Posterior cingulate gyrus (tissue), 11 donors: ENCODE measurements at regions not wholly inside any gene's neighbourhood (a gene's known extent, or its start where the extent isn't known, plus 50 kb on each side); places are given as distances from the start of the nearest gene placed in this dataset.
"Not testable (repeated sequence)": the region's sequence is repeated elsewhere in the genome, so short reads cannot be mapped to it uniquely, and the experiment has no call there.

ENCODE experiments used
- DNase-seq, 10 donors: peaks; one replicate each; pipeline versions ENCODE4 v3.0.0 to v3.0.0-alpha.2; 2020 to 2021; ENCODE audit warnings: mixed read lengths in 3 of 10
- intact Hi-C: fragments of 100-400 bp; cut with DNase I; formaldehyde crosslinking; loops from one replicate; pipeline ENCODE4 v1.15.1; 2023

DNA sequence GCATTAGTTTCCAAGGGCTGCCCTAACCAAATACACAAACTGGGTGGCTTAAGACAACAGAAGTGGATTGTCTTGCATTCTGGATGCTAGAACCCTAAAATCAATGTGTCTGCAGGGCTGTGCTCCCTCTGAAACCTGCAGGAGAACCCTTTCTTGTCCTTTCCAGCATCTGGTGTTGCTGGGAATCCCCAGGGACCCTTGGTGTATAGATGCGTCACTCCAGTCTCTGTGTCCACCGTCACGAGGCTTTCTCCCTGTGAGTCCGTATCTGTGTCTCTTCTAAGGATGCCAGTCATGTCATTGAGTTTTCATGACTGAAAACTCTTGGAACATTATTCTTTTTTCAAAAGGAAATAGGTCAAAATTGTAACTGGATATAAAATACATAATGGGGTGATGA is 142.9 kb downstream of the RNASET2 start:
- intact Hi-C loops: no loop called here
- DNase-seq: no peak

DNA sequence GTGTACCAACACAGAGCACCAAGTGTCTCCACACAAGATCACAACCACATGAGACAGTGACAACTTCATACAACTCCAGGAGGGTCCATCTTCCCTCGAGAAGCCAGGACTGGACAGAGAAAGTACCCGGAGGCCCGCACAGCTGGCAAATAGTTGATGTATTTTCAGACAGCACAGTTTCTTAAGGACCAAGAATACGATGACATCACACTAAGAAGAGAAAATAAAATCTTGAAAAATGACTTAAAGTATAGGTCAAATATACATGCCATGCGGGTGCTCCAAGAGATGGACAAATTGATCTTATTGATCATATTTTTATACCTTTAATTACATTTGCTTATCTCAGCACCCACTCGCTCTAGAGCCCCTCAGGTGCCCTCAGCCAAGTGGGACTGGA is 145.5 kb downstream of the RNASET2 start:
- no peak for DNase-seq
- intact Hi-C loops: no loop called here

DNA sequence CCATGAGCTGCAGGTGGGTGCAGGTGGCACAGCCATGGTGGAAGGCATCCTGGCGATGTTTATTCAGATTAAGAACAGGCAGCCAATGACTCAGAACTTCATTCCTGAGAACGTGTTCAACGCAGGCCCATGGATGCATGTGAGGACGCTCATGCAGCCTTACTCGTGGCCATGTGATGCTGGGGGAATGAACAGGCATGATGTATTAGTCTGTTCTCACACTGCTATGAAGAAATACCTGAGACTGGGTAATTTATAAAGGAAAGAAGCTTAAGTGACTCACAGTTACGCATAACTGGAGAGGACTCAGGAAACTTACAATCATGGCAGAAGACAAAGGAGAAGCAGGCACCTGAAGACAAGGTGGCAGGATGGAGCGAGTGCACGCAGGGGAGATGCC is 146.6 kb downstream of the RNASET2 start:
- intact Hi-C loops: no loop called here
- no peak for DNase-seq

DNA sequence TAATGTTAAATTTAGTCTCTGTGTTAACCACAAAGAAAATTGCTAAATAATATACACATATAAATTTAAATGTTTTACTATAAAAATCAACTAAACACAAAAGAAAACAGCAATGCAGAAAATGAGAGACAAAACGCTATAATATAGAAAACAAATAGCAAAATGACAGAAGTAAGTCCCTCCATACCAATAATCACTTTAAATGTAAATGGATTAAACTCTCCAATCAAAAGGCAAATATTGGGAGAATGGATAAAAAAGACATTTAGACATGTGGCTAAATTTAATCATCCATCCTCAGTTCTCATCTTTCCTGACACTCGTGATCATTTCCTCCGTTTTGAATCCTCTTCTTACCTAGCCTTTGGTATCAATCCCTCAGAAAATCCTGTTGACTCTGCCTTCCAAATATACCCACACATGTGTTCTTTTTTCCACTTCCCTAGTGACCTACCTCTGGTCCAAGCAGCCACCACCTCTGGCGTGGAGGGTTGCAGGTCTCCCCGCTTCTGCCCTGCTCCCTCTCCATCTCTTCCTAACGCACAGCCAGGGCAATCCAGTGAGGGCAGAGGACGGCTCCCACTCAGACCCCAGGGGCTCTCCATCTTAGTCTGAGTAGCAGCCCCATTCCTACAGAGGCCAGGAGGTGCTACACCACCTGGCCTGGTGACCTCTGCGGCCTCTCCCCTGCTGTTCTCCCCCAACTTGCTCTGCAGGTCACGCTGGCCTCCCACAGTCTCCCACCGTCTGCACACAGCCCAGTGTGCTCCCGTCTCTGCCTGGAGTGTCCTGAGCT is 149.2 kb downstream of the RNASET2 start:
- DNase-seq: no peak
- intact Hi-C loops: no loop called here

DNA sequence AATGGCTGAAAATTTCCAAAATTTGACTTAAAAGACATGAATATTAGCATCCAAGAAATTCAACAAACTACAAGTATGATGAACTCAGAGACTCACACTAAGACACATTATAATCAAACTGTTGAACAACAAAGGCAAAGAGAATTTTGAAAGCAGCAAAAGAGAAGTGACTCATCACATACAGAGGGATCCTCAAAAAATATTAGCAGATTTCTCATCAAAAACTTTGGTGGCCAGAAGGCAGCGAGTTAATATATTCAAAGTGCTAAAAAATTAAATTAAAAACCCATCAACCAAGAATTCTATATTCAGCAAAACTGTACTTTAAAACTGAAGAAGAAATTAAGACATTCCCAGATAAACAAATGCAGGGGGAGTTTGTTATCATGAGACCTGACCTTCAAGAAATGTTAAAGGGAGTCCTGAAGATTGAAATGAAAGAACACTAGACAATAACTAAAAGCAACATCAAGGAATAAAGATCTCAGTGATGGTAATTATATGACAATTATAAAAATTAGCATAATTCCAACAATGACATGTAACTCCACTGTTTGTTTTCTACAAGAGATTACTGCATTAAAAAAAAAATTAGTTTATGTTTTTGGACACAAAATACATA is 150.0 kb downstream of the RNASET2 start:
- intact Hi-C loops: no loop called here
- no peak for DNase-seq

DNA sequence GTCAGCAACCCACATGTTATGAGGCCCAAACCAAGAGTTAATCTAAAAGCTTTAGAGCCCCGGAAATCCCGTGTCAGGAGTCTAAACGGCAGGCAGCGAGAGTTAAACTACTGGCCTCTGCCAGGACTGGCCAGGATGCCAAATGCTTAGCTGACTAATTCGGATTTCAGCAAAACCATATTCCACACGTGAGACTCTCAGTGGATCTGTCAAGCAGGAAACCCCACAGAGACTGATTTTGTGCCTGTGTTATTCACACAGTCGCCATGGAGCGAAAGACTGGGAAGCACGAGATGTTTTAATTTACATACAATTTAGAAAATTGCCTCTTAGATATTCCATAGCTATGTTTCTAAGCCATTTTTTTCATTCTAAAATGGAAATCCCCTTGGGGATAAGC is 152.9 kb downstream of the RNASET2 start:
- intact Hi-C loops: no loop called here
- DNase-seq: no peak

DNA sequence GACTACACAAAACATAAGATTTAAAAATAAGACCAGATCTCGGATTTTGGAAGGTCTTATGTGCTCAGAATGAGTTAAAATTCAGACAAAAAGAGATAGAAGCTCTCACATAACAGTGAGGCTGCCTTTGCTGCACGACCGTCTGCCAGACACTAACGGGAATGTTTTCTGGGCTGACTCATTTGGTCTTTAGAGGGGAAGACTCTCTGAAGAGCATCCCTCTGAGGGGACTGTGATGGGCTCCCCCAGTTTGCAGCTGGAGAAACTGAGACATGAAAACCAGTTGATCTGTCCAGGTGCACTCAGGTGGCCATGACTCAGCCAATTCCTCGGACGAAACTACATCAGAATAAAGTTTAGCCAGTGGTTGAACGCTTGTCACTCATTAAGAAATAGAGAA is 153.9 kb downstream of the RNASET2 start:
- DNase-seq: no peak
- intact Hi-C loops: no loop called here

DNA sequence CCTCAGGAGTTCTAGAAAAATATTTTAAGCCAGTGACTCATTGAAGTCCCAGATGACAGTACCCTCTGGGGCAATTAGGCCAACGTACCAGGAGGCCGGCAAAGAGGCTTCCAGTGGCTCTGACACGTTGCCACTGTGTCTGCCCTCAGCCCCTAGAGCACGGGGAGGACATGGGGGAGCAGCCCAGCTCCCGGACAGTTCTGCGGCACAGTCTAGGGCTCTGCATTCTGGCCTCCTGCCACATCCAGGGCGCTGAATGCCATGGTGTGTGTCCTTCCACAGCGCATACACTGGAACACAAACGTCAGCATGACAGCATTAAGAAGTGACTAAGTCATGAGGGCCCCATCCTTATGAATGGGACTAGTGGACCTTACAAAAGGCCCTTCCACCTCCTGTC is 156.2 kb downstream of the RNASET2 start:
- intact Hi-C loops: no loop called here

DNA sequence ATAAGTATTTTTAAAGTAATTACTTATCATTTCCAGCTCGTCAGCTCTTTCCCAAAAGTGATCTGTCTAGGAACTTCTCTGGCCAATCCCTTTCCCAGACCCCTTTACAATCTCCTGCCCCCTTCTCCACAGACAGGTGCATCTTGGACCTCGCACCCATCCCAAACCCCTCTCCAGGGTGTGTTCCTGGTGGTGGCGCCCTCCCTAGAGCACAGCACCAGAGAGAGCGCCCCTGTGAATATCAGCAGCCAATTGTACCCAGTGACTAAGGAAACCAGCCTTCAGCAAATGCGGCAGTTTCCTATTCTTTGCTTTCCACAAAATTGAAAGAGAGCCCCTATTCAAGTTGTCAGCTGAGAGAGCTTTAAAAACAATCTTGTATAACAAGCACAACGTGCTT is 157.7 kb downstream of the RNASET2 start:
- intact Hi-C loops: no loop called here

More for the DNA sequence above, 156.2 kb downstream of the RNASET2 start:
- peak in 1 of 10 donors; percentile 81 for DNase-seq

DNA sequence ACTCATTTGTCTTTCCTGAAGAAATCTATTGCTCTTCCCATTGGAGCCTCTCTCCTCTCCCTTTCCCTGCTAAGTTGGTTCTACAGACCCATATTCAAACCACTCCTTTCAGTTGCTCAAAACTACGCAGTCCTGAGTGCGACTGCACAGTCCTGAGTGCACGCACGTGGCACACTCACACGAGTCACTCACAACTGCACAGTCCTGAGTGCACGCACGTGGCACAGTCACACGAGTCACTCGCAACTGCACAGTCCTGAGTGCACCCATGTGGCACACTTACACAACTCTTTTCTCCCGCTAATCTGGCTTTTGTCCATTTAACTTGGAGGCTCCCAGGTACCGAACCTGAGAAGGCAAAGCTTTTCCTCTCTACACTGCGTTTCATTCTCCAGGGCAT is 159.7 kb downstream of the RNASET2 start:
- intact Hi-C loops: no loop called here
- DNase-seq: no peak

More for the DNA sequence above, 157.7 kb downstream of the RNASET2 start:
- no peak for DNase-seq

DNA sequence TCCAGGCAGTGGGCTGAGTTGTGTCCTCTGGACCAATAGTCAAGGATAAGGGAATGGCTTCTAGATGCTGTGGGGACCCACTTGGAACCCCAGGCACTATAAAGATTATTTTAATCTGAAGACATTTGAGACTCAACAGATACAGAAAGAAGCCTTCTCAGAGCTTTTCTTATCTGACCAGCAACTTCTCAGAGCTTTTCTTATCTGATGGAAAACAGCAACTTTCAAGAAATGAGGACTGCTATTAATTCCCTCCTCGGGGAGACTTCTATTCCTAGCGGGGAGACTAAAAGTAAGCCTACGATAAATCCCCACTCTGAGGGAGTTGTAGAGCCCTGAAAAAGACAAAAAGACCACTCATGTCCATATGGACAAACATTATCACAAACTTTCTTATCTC is 160.5 kb downstream of the RNASET2 start:
- DNase-seq: no peak
- intact Hi-C loops: no loop called here

DNA sequence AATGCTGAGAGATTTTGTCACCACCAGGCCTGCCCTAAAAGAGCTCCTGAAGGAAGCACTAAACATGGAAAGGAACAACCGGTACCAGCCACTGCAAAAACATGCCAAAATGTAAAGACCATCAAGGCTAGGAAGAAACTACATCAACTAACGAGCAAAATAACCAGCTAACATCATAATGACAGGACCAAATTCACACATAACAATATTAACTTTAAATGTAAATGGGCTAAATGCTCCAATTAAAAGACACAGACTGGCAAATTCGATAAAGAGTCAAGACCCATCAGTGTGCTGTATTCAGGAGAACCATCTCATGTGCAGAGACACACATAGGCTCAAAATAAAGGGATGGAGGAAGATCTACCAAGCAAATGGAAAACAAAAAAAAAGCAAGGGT is 163.8 kb upstream of the RPS6KA2 start:
- DNase-seq, intact Hi-C loops: not testable (repeated sequence)

DNA sequence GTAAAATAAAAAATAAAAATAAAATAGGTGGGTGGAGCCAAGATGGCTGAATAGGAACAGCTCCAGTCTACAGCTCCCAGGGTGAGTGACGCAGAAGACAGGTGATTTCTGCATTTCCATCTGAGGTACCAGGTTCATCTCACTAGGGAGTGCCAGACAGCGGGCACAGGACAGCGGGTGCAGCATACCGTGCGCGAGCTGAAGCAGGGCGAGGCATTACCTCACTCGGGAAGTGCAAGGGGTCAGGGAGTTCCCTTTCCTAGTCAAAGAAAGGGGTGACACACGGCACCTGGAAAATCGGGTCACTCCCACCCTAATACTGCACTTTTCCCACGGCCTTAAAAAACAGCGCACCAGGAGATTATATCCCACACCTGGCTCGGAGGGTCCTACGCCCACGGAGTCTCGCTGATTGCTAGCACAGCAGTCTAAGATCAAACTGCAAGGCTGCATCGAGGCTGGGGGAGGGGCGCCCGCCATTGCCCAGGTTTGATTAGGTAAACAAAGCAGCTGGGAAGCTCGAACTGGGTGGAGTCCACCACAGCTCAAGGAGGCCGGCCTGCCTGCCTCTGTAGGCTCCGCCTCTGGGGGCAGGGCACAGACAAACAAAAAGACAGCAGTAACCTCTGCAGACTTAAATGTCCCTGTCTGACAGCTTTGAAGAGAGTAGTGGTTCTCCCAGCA is 161.9 kb upstream of the RPS6KA2 start:
- not testable (repeated sequence) for DNase-seq
- intact Hi-C loops: loop anchor here (5.0 kb wide), 1 partner anchor 163 kb away; no protein-coding TSS in a partner anchor

DNA sequence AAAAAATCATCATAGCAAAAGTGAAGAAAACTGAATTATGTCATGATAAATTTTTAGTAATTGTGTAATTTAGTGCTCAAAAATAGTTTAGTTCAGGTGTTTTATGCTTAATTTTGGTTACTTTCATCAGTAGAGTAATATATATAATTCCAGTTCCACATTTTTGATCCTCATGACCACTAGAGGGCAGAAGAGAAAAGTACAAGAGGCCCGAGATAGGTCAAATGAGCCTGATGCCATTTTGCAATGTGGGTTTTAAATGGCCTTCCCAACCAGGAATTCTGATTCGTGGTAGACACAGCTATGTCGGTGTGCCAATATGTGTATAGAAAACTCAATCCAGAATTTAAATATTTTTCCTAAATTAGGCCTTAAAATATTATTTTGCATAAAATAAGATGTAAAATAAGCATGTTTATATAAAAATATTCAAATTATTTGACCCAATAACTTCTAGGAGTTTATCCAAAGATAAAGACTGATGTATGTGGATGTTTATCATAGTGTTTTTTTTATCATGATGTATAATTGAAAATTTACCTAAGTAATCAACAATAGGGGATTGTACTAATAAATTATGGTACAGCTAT is 159.7 kb upstream of the RPS6KA2 start:
- DNase-seq: no peak
- intact Hi-C loops: loop anchor here (2.0 to 5.0 kb wide), 2 partner anchors 166 to 202 kb away; no protein-coding TSS in a partner anchor

DNA sequence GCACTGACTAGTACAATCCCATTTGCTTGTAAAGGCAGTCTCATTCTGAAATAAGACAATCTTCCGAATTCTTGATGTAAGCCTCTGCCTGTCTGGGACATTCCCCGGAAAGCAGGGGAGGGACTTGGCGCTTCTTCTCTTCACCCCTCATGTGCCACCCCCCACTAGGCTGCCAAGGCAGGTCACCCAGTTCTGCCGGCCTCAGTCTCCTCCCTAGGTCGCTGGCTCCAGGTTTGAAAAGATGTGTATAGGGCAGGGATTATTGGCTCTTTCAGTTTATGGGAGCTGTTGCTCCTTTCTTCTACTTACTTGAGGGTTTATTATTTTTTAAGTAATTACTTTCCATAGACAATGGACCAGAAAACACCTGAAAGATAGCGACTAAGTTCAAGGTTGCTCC is 158.1 kb upstream of the RPS6KA2 start:
- intact Hi-C loops: loop anchor here (5.0 kb wide), 1 partner anchor 167 kb away; no protein-coding TSS in a partner anchor
- DNase-seq: no peak

DNA sequence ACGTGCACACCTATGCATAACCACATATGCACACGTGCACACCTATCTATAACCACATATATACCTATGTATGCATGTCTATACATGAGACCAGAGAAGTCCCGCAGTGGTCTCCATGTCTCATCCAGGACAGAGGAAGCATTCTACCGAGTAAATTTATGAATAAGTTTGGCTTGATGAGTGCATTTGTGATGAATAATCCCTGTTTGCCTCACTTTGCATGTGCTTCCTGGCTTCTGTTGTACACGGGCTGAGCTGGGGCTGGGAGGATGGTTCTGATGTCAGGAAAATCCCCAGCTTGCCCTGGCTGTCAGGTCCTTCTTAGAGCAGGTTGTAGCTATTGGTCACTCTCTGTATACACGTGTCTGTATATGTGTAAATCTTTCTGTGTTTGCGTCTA is 157.6 kb upstream of the RPS6KA2 start:
- DNase-seq: no peak
- intact Hi-C loops: loop anchor here (5.0 kb wide), 1 partner anchor 168 kb away; no protein-coding TSS in a partner anchor

DNA sequence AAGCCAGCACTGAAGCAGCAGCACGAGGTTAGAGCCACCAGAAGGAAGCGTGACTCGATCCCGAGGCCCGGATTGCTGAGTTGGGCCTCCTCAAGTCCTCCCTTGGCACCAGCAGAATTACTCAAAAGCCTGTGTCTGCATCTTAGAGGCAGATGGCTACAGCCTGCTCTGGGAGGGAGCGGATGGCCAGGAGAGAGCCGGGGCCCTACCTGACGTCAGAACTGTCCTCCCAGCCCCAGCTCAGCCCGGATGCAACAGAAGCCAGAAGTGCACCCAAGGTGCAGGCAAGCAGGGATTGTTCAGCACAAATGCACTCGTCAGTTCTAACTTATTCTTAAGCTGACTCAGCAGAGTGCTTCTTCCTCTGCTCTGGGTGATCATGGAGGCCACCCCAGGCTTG is 155.5 kb upstream of the RPS6KA2 start:
- intact Hi-C loops: no loop called here
- DNase-seq: peak in 1 of 10 donors; percentile 40

DNA sequence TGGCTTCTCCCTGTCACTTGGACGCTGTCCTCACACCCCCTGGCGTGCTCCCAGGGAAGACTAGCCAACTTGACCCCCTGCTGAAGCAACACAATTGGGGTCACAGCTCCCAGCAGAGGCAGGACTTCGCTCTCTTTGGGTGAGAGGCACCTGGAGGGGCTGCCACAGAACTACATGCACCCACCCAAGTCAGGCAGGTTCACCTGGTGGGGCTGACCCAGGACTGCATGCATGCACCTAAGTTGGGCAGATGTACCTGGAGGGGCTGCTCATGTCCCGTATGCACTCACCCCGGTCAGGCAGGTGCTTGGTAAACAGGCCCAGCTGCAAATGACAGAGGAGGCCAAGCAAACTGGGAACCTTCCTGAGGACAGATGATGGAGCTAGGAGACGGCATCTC is 154.3 kb upstream of the RPS6KA2 start:
- intact Hi-C loops: no loop called here
- DNase-seq: no peak

DNA sequence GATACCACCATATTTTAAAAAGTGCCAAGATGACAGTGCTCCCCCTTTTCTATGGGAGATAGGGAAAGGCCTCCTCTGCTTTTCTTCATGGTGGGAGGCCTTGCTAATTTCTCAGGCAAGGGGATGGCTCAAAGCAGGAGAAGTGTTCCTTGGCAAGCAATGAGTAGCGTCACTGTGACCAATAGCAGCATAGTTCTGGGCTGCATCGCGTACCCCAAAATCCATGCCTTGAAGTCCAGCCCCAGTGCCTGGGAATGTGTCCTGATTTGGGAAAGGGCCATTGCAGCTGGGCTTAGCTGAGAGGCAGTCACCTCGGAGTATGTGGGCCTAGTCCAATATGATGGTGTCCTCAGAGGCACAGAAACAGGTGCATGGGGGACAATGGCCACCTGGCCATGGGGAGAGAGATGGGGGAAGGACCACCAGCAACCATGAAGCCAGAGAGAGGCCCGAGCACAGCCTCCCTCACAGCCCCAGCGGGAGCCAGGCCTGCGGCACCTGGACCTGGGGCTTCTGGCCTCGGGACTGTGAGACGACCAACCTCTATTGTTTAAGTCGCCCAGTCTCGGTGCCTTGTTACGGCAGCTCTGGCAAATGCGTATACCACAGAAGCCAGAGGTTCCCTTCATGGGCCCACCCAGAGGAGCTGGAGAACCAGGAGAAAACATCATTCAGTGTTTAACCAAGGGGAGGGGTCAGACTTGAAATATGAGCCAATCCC is 153.1 kb upstream of the RPS6KA2 start:
- intact Hi-C loops: loop anchor here (5.0 kb wide), 1 partner anchor 362 kb away; no protein-coding TSS in a partner anchor

DNA sequence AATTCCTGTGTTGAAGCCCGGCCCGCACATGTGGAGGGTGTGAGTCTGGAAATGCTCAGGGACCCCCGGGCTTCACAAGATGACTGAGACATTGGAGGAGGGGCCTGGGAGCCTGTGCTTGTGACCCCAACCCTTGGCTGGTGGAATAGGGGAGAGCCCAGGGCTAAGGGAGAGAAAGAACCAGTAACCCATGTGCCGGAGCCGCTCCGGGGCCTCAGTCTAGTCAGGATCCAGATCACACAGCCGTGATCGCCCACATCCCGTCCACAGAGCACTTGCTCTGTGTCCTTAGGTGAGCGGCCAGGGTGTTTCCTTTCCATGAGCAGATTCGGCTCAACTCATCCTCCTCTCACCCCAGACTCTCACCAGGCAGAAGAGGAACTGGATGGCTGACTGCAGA is 152.3 kb upstream of the RPS6KA2 start:
- no peak for DNase-seq
- intact Hi-C loops: loop anchor here (5.0 kb wide), 1 partner anchor 363 kb away; no protein-coding TSS in a partner anchor

More for the DNA sequence above, 153.1 kb upstream of the RPS6KA2 start:
- DNase-seq: no peak
